ENCODE measurements at regions not wholly inside any gene's neighbourhood (a gene's known extent, or its start where the extent isn't known, plus 50 kb on each side); places are given as distances from the start of the nearest gene placed in this dataset.

GRCh38 chr22:49588739-49589138 is 238.9 kb downstream of the BRD1 start:
- DNase-seq = no peak

DNA sequence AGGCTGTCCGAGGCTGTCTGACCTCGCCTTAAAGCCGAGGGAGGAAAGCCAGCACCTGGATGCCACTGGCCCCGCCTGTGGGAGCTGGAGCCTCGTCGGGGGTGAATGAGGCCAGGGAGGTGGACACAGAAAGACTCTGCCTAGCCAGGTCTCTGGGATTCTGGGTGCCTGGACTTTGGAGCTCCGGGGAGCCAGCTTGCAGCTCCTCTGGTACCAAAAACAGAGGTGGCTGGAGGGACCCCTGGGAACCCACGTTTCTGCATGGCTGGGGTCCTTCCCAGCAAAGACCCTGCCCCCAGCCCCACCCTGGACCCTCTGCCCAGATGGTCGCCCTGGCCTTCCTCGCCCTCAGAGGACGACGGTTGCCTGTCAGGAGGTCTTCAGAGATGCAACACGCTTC is 239.7 kb downstream of the BRD1 start:
- no peak for DNase-seq

GRCh38 chr22:49587421-49587820 is 240.3 kb downstream of the BRD1 start:
- no peak for DNase-seq

GRCh38 chr22:49586873-49587272 is 240.8 kb downstream of the BRD1 start:
- no peak for DNase-seq

DNA sequence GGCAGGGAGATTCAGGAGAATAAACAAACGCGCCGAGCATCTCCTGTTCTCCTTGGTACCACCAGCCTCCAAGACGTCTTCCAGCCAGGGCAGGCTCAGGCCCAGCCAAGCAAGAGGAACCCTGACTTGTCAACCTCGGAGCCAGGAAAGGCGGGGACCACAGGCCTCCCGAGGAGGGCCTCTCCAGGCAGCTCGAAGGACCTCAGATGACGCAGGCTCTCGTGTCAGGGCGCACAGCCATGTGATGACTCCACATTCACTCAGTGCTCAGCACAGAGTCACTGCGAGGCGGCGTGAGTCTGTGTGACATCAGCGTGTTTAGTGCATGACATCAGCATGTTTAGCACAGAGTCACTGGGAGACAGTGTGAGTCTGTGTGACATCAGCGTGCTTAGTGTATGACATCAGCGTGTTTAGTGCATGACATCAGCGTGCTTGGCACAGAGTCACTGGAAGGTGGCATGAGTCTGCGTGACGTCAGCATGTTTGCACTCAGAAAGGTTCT is 241.4 kb downstream of the BRD1 start:
- DNase-seq = no peak

DNA sequence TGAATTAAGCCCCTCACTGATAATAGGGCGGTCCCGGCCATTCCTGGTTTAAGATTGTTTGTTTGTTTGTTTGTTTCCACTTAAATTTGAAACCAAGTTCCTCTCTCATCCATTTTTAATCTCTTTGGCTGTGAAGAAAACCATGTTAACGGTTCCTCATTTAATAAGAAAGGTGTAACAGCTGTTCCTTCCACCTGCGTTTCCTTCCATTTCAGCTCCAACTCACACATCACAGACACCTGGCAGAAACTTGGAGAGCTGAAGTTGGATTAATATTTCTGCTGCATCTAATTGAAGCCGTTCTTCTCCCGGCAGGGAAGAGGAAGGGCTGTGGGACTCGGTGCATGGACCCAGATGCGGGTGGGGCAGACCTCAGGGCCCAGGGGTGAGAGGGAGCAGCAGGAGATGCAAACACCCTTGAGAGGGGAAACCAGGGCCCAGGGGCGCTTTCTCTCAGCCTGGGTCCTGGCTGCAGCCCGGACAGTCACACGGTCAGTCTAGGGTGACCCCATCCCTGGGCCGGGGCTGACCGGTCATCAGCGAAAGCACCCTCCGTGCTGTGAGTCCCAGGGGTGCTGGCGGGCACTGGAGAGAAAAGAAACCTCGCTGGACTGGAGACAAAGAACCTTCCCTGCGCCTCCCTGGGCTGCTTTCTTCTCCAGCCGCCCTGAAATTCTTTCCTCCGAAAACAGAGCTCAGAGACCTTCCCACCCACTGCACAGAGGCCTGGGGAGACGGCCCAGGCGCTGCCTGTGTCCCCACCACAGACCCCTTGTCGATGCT is 242.0 kb downstream of the BRD1 start:
- DNase-seq = no peak

DNA sequence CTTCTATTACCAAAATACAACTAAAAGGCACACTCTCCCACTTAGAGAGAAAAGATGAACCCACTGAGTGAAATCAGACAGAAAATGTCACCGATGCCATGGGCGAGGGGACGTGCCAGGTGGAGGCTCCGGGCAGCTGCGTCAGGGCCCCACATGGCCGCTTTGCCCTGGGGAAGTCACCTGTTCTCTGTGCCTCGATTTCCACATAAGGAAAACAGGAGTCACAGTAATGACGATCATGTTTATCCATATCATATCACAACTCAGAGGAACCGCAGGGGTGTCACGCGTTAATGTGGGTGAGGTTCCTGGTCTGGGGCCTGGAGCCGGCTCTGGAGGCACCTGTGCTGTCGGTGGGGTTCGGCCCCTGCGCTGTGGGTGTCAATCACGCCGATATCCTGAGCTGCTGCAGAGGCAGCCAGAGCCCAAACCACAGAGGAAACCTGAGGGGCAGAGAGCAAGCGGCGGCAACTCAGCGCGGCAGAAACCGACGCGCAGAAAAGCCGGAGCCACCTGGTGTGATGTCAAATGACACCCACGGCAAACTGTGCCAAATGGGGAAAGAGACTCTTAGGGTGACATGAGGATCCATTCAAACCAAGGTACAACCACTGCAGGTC is 243.7 kb downstream of the BRD1 start:
- no peak for DNase-seq

- DNase-seq = no peak
These were observed 244.3 kb downstream of the BRD1 start for GRCh38 chr22:49583341-49583740.

DNA sequence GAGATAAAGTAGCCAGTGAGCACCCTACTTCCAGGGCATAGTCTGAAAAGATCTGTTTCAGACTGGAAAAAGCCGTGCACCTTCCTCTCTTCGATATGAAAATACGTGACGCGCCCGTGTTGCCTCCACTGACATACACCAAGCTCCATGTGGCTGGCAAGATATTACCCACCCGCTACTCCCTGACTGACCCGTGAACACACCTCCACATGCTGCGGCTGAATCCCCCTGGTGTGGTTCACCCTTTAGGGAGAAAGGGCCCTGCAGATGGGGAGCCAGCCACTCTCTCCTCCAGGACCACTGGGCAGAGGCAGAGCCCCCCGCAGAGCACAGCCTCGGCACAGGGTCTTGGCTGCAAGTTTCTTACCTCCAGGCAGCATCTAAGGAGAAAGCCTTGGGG is 245.0 kb downstream of the BRD1 start:
- DNase-seq = peak in 2 of 56 donors; percentile 19 to 33

DNA sequence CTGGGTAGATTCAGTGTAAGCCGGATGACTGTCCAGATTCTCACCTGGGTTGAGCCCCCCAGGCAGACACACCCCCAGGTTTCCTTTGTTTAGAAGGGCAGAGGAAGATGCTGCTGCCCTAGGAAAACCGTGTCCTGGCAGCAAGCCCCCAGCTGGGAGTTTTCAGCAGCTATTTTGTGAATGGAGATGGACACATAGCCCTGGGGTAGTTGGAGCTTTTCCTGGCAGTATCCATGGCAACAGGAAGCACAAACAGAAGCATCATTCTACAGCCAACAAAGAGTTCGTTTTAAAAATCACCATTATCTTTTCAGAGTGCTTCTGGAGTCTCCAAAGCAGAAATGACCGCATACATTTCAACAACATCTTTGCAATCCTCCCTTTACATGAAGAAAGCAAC is 245.5 kb downstream of the BRD1 start:
- DNase-seq = peak in 46 of 56 donors; percentile 5 to 83 (median 51)

DNA sequence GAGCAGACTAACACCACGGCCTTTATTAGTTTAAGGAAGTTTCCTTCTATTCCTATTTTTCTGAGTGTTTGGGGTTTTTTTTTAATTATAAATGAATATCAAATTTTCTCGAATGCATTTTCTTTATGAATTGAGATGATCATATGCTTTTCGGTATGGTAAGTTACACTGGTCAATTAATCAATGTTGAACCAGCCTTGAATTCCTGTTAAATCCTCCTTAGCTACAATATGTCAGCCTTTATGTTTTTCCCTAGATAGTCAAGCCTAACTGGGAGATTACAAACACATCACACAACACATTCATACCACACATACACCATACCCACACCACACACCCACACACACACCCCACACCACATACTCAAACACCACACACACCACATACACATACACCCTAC is 247.6 kb downstream of the BRD1 start:
- DNase-seq = no peak

GRCh38 chr22:49577168-49578060 is 250.3 kb downstream of the BRD1 start:
- DNase-seq = no peak

DNA sequence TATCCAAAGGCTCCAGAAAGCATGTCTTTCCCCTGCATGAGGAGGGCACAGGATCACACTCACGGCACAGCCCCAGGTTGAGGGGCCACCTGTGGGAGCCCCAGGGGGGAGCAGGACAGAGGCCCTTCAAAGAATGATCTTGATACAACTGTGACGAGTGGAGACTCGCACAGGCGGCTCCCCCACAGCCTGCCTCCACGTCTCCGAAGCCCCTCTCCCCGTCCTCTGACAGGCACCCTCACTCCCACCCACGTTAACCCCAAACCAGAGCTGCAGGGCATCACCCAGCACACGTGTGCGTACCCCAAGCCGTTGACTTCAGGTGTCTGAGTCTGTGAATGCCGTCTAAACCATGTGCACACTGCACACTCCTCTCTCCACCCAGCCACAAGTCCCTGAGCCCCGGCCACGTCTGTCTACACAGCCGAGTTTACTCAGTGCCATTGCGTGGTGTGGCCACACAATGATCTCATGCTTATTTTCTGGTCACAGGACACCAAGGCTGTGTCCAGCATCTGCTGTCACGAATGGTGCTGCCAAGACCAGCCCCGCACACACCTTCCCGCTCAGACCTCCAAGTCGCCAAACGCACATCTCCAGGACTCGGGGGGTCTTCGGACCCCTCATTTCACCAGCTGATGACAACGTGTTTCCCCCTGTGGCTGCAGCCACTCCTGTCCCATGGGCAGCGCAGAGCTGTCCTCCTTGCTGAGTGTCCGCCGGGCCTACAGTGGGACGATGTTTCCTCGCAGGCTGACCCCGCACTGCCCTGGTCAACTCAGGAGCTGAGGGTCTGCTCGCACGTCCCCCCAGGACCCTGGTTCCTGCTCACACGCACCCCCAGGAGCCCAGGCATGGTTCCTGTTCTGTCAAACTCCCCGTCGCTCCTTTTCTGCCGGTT is 251.2 kb downstream of the BRD1 start:
- DNase-seq = no peak

- no peak for DNase-seq
These were observed 252.0 kb downstream of the BRD1 start for GRCh38 chr22:49575703-49576081.

DNA sequence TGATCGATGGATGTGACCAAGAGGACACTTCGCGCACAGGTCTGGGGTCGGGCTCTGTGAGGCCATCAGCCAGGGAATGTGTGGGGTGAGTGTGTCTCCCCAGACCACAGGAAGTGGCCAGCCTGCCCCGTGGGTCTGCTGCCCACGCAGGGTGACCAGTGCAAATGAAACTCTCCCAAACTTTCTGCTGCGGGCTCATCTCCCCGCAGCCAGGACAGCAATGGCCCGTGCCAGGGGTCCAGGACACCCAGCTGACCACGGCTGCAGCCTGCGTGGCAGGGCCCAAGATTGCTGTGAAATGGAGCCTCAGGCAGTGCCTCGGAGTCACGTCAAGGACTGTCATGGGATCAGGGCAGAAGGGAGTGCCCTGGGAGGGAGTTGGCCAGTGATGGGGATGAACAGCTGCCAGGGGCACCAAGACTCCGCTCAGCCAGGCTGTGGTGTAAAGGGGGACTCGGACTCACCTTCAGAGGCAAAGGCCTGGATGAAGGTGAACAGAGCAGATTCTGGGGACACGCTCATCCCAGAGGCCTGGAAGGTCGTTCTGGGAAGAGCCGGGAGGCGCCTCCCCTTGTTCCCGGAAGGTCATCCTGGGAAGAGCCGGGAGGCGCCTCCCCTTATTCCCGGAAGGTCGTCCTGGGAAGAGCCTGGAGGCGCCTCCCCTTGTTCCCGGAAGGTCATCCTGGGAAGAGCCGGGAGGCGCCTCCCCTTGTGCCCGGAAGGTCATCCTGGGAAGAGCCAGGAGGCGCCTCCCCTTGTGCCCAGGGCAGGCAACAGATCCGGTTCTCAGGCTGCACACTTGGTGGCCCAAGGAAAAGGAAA is 252.6 kb downstream of the BRD1 start:
- DNase-seq = no peak

DNA sequence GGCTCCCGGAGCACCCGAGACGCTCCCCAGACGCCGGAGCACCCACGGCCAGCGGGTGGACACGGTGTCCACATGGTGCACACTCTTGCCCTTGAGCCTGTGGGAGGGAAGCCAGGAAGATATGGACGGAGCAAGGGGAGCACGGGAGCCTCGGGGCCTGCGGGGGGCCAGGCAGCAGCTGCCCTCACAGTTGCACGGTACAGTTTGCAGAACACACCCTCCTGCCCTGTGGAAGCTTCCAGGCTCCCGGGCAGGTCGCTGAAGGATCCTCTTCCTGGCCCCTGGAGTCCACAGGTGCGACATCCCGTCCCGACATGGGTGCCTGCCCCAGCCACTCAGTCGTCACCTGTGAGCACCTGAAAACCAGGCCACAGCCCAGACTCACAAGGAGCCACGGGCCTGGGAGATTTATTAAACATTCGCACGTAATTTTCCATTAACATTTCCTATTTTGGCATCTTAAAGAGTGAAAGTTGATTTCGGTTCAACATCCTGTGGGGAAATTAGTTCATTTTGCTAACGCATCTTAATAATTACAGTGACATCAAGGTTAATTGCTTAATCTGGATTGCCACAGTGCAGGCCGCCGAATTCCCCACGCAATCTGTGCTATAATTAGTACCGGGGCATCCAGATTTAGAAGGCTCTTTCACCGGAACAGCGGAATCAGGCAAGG is 253.3 kb downstream of the BRD1 start:
- DNase-seq = no peak

- DNase-seq = no peak
These were observed 254.4 kb downstream of the BRD1 start for GRCh38 chr22:49573109-49573765.

DNA sequence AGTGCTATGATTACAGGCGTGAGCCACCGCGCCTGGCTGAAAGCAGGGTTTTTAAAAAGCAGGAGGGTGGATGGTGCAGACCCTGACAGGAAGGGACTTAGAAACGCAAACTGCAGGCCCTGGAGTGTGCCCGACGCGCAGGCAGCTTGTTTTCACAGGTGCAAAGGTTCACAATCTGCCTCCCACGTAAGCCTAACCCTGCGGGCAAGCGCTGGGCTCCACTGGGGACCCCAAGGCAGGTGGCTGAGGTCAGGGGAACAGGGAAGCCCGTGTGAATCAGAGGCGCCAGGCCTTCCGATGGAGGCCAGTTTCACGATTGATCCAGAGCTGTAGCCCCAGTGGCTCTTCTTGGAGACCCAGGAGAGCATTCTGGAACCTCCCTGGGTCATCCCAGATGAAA is 256.3 kb downstream of the BRD1 start:
- no peak for DNase-seq
